ENCODE measurements at regions not wholly inside any gene's neighbourhood (a gene's known extent, or its start where the extent isn't known, plus 50 kb on each side); places are given as distances from the start of the nearest gene placed in this dataset.

GRCh38 chr14:51392416-51392815 lies 152.4 kb downstream of the TMX1 start:
- no peaks in the 10 kb centered on the region for H3K79me2 ChIP-seq (ENCODE audit: insufficient read depth, low read length)
- H3K4me3 ChIP-seq (ENCODE audit: low read length, poor library complexity, severe bottlenecking): no peak overlapping the region
- no peak for TF ChIP-seq EZH2phosphoT487 (IDR thresholded peaks at IDR 0.05; ENCODE audit: borderline replicate concordance)
- TF ChIP-seq CTCF (conservative IDR thresholded peaks at IDR 0.05; ENCODE audit: low read length): no peak
- H2AFZ ChIP-seq (ENCODE audit: low read length): no peak overlapping the region
- H3K9me2 ChIP-seq (replicated peaks; ENCODE audit: low read depth, low read length): no peaks in the 10 kb centered on the region
- H3K4me1 ChIP-seq (ENCODE audit: insufficient read depth, low read length, poor library complexity, severe bottlenecking): no peaks in the 10 kb centered on the region
- no peak overlapping the region for H3K4me2 ChIP-seq (ENCODE audit: low read depth, low read length, poor library complexity, severe bottlenecking)
- H3K9ac ChIP-seq (ENCODE audit: low read depth, low read length, poor library complexity, severe bottlenecking): no peak overlapping the region
- H3K27me3 ChIP-seq (ENCODE audit: insufficient read depth, low read length, poor library complexity, severe bottlenecking): no peaks in the 10 kb centered on the region
- no peaks in the 10 kb centered on the region for H3K9me3 ChIP-seq (ENCODE audit: insufficient read depth, low read depth, low read length)
- H3F3A ChIP-seq (ENCODE audit: low read depth): no peaks in the 10 kb centered on the region
- H4K20me1 ChIP-seq (ENCODE audit: insufficient read depth, low read length, poor library complexity, severe bottlenecking): no peaks in the 10 kb centered on the region
- no peaks in the 10 kb centered on the region for H3K36me3 ChIP-seq (ENCODE audit: insufficient read depth, low read length)

GRCh38 chr14:51394384-51394783 lies 154.3 kb downstream of the TMX1 start:
- no peak overlapping the region for H3K4me3 ChIP-seq (ENCODE audit: low read length, poor library complexity, severe bottlenecking)
- H3F3A ChIP-seq (ENCODE audit: low read depth): no peaks in the 10 kb centered on the region
- no peaks in the 10 kb centered on the region for H3K36me3 ChIP-seq (ENCODE audit: insufficient read depth, low read length)
- H3K9ac ChIP-seq (ENCODE audit: low read depth, low read length, poor library complexity, severe bottlenecking): no peak overlapping the region
- H3K79me2 ChIP-seq (ENCODE audit: insufficient read depth, low read length): no peaks in the 10 kb centered on the region
- H3K9me2 ChIP-seq (replicated peaks; ENCODE audit: low read depth, low read length): no peaks in the 10 kb centered on the region
- H3K4me2 ChIP-seq (ENCODE audit: low read depth, low read length, poor library complexity, severe bottlenecking): no peak overlapping the region
- H3K4me1 ChIP-seq (ENCODE audit: insufficient read depth, low read length, poor library complexity, severe bottlenecking): no peaks in the 10 kb centered on the region
- TF ChIP-seq CTCF (conservative IDR thresholded peaks at IDR 0.05; ENCODE audit: low read length): no peak
- no peak for TF ChIP-seq EZH2phosphoT487 (IDR thresholded peaks at IDR 0.05; ENCODE audit: borderline replicate concordance)
- no peak overlapping the region for H2AFZ ChIP-seq (ENCODE audit: low read length)
- H4K20me1 ChIP-seq (ENCODE audit: insufficient read depth, low read length, poor library complexity, severe bottlenecking): no peaks in the 10 kb centered on the region
- no peaks in the 10 kb centered on the region for H3K9me3 ChIP-seq (ENCODE audit: insufficient read depth, low read depth, low read length)
- H3K27me3 ChIP-seq (ENCODE audit: insufficient read depth, low read length, poor library complexity, severe bottlenecking): peaks cover 7% of the 10 kb centered on the region

GRCh38 chr14:51394804-51395203 lies 154.8 kb downstream of the TMX1 start:
- Histone ChIP-seq H3K27me3 (ENCODE audit: insufficient read depth, low read length, poor library complexity, severe bottlenecking) (peaks cover 7% of the 10 kb centered on the region), H3K4me2 (ENCODE audit: low read depth, low read length, poor library complexity, severe bottlenecking) (no peak overlapping the region), H4K20me1 (ENCODE audit: insufficient read depth, low read length, poor library complexity, severe bottlenecking) (no peaks in the 10 kb centered on the region), H3K9me3 (ENCODE audit: insufficient read depth, low read depth, low read length) (no peaks in the 10 kb centered on the region), H3K36me3 (ENCODE audit: insufficient read depth, low read length) (no peaks in the 10 kb centered on the region), H3K9ac (ENCODE audit: low read depth, low read length, poor library complexity, severe bottlenecking) (no peak overlapping the region), H3K4me1 (ENCODE audit: insufficient read depth, low read length, poor library complexity, severe bottlenecking) (no peaks in the 10 kb centered on the region), H3K79me2 (ENCODE audit: insufficient read depth, low read length) (no peaks in the 10 kb centered on the region), H3K4me3 (ENCODE audit: low read length, poor library complexity, severe bottlenecking) (no peak overlapping the region), H3F3A (ENCODE audit: low read depth) (no peaks in the 10 kb centered on the region), H2AFZ (ENCODE audit: low read length) (no peak overlapping the region), H3K9me2 (replicated peaks; ENCODE audit: low read depth, low read length) (no peaks in the 10 kb centered on the region)
- no peak for TF ChIP-seq CTCF (conservative IDR thresholded peaks at IDR 0.05; ENCODE audit: low read length)
- TF ChIP-seq EZH2phosphoT487 (IDR thresholded peaks at IDR 0.05; ENCODE audit: borderline replicate concordance): no peak
